GM12865 (cell line): ENCODE measurements at regions not wholly inside any gene's neighbourhood (a gene's known extent, or its start where the extent isn't known, plus 50 kb on each side); places are given as distances from the start of the nearest gene placed in this dataset.

Experiments used
- DNase-seq: peaks from one replicate; pipeline ENCODE4 v3.0.0; 2010; ENCODE audit warnings: low read depth
- H3K4me3 ChIP-seq: 2 replicates; pipeline ENCODE4 v1.5.1; 2011; ENCODE audit warnings: mild to moderate bottlenecking, low read depth, low read length, control low read depth
- CTCF ChIP-seq: IDR thresholded peaks from 2 replicates; pipeline ENCODE4 v1.5.1; 2011; ENCODE audit warnings: low read length, control low read depth, low read depth, inconsistent platforms; ENCODE audit not compliant: insufficient read depth; ENCODE audit errors: missing control alignments

GRCh38 chr6:48447251-48447650 lies 336.3 kb upstream of the PTCHD4 start:
- DNase-seq: no peak
- no peak overlapping the region for H3K4me3 ChIP-seq
- TF ChIP-seq CTCF: no peak

GRCh38 chr6:48429610-48430009 lies 318.6 kb upstream of the PTCHD4 start:
- TF ChIP-seq CTCF: no peak
- DNase-seq: no peak
- no peak overlapping the region for H3K4me3 ChIP-seq

- H3K4me3 ChIP-seq: no peak overlapping the region
- TF ChIP-seq CTCF: no peak
- DNase-seq: no peak
Measured at GRCh38 chr6:48429021-48429420, 318.0 kb upstream of the PTCHD4 start.

GRCh38 chr6:48426636-48427035 lies 315.6 kb upstream of the PTCHD4 start:
- H3K4me3 ChIP-seq: no peak overlapping the region
- DNase-seq: no peak
- no peak for TF ChIP-seq CTCF

GRCh38 chr6:48423640-48424365 lies 312.8 kb upstream of the PTCHD4 start:
- TF ChIP-seq CTCF: no peak
- H3K4me3 ChIP-seq: no peak overlapping the region
- DNase-seq: no peak

- no peak for DNase-seq
- TF ChIP-seq CTCF: no peak
- H3K4me3 ChIP-seq: no peak overlapping the region
Measured at GRCh38 chr6:48419992-48420391, 309.0 kb upstream of the PTCHD4 start.

- TF ChIP-seq CTCF: no peak
- DNase-seq: no peak
- H3K4me3 ChIP-seq: no peak overlapping the region
Measured at GRCh38 chr6:48417927-48418326, 306.9 kb upstream of the PTCHD4 start.
